Keratinocyte (primary cell): ENCODE measurements at regions not wholly inside any gene's neighbourhood (a gene's known extent, or its start where the extent isn't known, plus 50 kb on each side); places are given as distances from the start of the nearest gene placed in this dataset.

Experiments
- EZH2 ChIP-seq: IDR thresholded peaks from one replicate; pipeline ENCODE4 v1.6.1; 2012; ENCODE audit warnings: inconsistent platforms, mild to moderate bottlenecking, low read length, moderate library complexity
- TF ChIP-seq, protein P1 (sequence below), 3 experiments: IDR thresholded peaks in 1 of 3; conservative IDR thresholded peaks in 1 of 3; optimal IDR thresholded peaks in 1 of 3; 2 replicates in 2 of 3; 3 replicates in 1 of 3; pipeline versions ENCODE3 to v1.5.1; 2011; ENCODE audit warnings: low read length in 3 of 3, mild to moderate bottlenecking in 3 of 3, moderate library complexity in 2 of 3, control low read depth in 1 of 3, inconsistent platforms in 1 of 3; ENCODE audit not compliant: insufficient read depth in 2 of 3; ENCODE audit errors: extremely low read depth in 1 of 3

- TF ChIP-seq, protein P1, sequence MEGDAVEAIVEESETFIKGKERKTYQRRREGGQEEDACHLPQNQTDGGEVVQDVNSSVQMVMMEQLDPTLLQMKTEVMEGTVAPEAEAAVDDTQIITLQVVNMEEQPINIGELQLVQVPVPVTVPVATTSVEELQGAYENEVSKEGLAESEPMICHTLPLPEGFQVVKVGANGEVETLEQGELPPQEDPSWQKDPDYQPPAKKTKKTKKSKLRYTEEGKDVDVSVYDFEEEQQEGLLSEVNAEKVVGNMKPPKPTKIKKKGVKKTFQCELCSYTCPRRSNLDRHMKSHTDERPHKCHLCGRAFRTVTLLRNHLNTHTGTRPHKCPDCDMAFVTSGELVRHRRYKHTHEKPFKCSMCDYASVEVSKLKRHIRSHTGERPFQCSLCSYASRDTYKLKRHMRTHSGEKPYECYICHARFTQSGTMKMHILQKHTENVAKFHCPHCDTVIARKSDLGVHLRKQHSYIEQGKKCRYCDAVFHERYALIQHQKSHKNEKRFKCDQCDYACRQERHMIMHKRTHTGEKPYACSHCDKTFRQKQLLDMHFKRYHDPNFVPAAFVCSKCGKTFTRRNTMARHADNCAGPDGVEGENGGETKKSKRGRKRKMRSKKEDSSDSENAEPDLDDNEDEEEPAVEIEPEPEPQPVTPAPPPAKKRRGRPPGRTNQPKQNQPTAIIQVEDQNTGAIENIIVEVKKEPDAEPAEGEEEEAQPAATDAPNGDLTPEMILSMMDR (optimal IDR thresholded peaks at IDR 0.05 in 1 of 3, IDR thresholded peaks at IDR 0.05 in 1 of 3, conservative IDR thresholded peaks at IDR 0.05 in 1 of 3; ENCODE audit: extremely low read depth in 1 of 3, insufficient read depth in 2 of 3, low read length in 3 of 3): no peak
- no peak for TF ChIP-seq EZH2
These were observed 328.2 kb downstream of the DRD1 start for GRCh38 chr5:175115831-175116230.
